22Rv1 (cell line): ENCODE measurements at regions not wholly inside any gene's neighbourhood (a gene's known extent, or its start where the extent isn't known, plus 50 kb on each side); places are given as distances from the start of the nearest gene placed in this dataset.

Source experiments
- ZFX ChIP-seq: fragments of 450-650 bp; IDR thresholded peaks from 2 replicates; pipeline ENCODE4 v1.6.1; 2017; ENCODE audit warnings: antibody characterized with exemption, borderline replicate concordance
- TF ChIP-seq, protein P1 (sequence below): fragments of 450-650 bp; IDR thresholded peaks from 2 replicates; pipeline ENCODE4 v1.5.1; 2017; ENCODE audit warnings: mild to moderate bottlenecking

DNA sequence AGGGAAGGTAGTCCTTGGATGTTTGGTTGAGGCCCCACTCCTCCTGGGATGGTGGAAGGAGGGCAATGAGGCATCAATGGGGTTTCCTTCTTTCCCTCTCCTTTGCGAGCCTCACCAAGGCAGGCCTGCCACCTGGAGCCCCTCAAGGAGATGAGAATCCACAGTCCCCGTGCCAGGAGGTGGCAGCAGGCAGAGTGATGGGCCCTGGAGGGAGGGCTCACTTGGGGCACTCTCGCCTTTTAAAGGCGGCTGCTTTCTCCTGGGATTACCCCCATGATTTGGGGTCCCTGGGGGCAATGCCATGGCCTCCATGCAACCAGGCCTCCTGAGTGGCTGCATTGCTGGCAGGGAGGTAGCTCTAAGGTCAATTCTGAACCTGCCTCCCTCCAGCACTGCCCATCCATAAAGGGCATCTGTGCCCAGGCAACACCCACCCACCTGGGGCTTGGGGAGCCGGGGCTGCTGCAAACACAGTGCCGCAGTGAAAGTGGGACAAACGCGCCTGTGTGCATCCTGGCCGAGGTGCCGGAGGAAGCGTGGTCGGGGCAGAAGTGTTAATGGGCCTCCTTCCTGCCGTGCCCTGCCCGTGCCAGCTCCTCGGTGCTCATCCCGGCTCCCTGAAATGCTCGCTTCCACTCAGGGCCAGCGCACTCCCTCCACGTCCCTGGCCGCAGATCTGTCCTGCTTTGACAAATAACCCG lies 55.9 kb downstream of the ZFP36L2 start:
- TF ChIP-seq, protein P1, sequence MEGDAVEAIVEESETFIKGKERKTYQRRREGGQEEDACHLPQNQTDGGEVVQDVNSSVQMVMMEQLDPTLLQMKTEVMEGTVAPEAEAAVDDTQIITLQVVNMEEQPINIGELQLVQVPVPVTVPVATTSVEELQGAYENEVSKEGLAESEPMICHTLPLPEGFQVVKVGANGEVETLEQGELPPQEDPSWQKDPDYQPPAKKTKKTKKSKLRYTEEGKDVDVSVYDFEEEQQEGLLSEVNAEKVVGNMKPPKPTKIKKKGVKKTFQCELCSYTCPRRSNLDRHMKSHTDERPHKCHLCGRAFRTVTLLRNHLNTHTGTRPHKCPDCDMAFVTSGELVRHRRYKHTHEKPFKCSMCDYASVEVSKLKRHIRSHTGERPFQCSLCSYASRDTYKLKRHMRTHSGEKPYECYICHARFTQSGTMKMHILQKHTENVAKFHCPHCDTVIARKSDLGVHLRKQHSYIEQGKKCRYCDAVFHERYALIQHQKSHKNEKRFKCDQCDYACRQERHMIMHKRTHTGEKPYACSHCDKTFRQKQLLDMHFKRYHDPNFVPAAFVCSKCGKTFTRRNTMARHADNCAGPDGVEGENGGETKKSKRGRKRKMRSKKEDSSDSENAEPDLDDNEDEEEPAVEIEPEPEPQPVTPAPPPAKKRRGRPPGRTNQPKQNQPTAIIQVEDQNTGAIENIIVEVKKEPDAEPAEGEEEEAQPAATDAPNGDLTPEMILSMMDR: no peak
- TF ChIP-seq ZFX: no peak
